Right atrium auricular region (tissue), 2 donors: ENCODE measurements at regions not wholly inside any gene's neighbourhood (a gene's known extent, or its start where the extent isn't known, plus 50 kb on each side); places are given as distances from the start of the nearest gene placed in this dataset.

Source experiments
- DNase-seq: peaks from one replicate; pipeline ENCODE4 v3.0.0-alpha.2; 2019; ENCODE audit warnings: low spot score
- H3K27ac ChIP-seq, 2 donors: fragments of 200-600 bp; sonication (generic); 1 replicate in 1 of 2; 2 replicates in 1 of 2; pipeline ENCODE4 v1.5.1; 2016 to 2019
- H3K27me3 ChIP-seq, 2 donors: fragments of 200-600 bp; sonication (generic); one replicate each; pipeline versions ENCODE4 v1.5.1 to v1.6.0; 2017 to 2019
- H3K36me3 ChIP-seq: fragments of 200-600 bp; sonication (generic); one replicate; pipeline ENCODE4 v1.5.1; 2016
- H3K4me1 ChIP-seq, 2 donors: fragments of 200-600 bp; sonication (generic); one replicate each; pipeline versions ENCODE4 v1.5.1 to v1.6.0; 2017 to 2019
- H3K4me3 ChIP-seq, 2 donors: fragments of 200-600 bp; sonication (generic); 1 replicate in 1 of 2; 2 replicates in 1 of 2; pipeline ENCODE4 v1.5.1; 2017 to 2019; ENCODE audit warnings: mild to moderate bottlenecking in 1 of 2, moderate library complexity in 1 of 2
- H3K9me3 ChIP-seq, 2 donors: fragments of 200-600 bp; sonication (generic); one replicate each; pipeline ENCODE4 v1.5.1; 2019
- CTCF ChIP-seq, 2 donors: fragments of 200-600 bp; sonication (generic); IDR thresholded peaks; one replicate each; pipeline ENCODE4 v1.5.1; 2019; ENCODE audit warnings: antibody characterized with exemption in 2 of 2

GRCh38 chr3:83251490-83251889 is 1490.0 kb upstream of the GBE1 start:
- TF ChIP-seq CTCF (IDR thresholded peaks at IDR 0.05), result no peak

DNA sequence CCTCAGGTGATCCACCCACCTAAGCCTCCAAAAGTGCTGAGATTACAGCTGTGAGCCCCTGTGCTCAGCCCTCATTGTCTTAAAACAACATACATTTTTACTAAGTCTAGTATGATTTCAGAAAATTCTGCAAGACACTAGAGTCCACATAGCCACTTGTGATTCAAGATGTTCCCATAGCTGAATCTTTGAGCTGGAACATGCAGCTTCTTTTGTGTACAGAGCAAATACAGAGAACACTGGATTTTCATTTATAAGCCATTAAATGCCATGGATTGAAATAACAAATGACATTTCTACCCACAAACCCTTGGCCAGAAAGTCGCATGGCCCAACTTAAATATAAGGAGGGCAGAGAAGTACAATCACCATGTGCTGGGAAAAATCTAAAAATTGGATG is 1489.2 kb upstream of the GBE1 start:
- Histone ChIP-seq H3K27me3 (no peaks in the 10 kb centered on the region), H3K27ac (no peak overlapping the region), H3K9me3 (peaks cover 4% of the 10 kb centered on the region in 2 donors), H3K4me3 (no peak overlapping the region), H3K36me3 (no peaks in the 10 kb centered on the region), H3K4me1 (no peaks in the 10 kb centered on the region)
- DNase-seq, result no peak
- no peak for TF ChIP-seq CTCF (IDR thresholded peaks at IDR 0.05)

More at GRCh38 chr3:83251490-83251889, 1490.0 kb upstream of the GBE1 start:
- Histone ChIP-seq H3K4me3 (no peak overlapping the region), H3K27ac (no peak overlapping the region), H3K36me3 (no peaks in the 10 kb centered on the region), H3K27me3 (no peaks in the 10 kb centered on the region), H3K4me1 (no peaks in the 10 kb centered on the region), H3K9me3 (peaks cover 4% of the 10 kb centered on the region in 2 donors)
- no peak for DNase-seq

- no peaks in the 10 kb centered on the region for H3K36me3 ChIP-seq
- peaks cover 0 to 9% of the 10 kb centered on the region in 2 donors for H3K9me3 ChIP-seq
- H3K27me3 ChIP-seq, result no peaks in the 10 kb centered on the region
- no peak for TF ChIP-seq CTCF (IDR thresholded peaks at IDR 0.05)
- no peak overlapping the region for H3K27ac ChIP-seq
- H3K4me1 ChIP-seq, result no peaks in the 10 kb centered on the region
- no peak for DNase-seq
- no peak overlapping the region for H3K4me3 ChIP-seq
These were observed 1487.0 kb upstream of the GBE1 start for GRCh38 chr3:83248454-83248853.

DNA sequence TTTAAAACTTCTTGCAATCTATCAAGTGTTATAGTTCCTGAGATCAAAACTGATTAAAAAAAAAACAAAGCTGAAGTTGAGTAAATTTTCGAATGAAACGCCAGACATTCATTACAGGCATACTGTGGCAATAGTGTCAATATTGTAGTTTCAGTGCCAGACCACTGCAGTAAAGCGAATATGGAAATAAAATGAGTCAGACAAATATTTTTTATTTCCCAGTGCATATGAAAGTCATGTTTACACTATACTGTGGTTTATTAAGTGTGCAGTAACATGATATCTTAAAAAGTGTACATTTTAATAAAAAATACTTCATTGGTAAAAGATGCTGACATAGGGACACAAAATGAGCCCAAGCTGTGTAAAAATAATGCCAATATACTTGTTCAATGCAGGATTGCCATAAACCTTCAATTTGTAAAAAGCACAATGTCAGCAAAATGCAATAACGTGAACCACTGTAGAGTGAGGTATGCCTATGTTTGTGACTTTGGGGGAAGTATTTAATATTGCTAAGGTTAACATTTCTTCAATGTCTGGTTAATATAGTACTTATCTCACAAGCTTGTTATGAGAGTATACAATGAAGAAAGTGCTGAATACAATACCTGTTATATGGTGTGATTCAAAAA is 1473.9 kb upstream of the GBE1 start:
- Histone ChIP-seq H3K4me1 (no peaks in the 10 kb centered on the region), H3K27me3 (no peaks in the 10 kb centered on the region), H3K4me3 (no peak overlapping the region), H3K9me3 (no peaks in the 10 kb centered on the region), H3K36me3 (no peaks in the 10 kb centered on the region), H3K27ac (no peak overlapping the region)
- no peak for TF ChIP-seq CTCF (IDR thresholded peaks at IDR 0.05)
- DNase-seq, result no peak

DNA sequence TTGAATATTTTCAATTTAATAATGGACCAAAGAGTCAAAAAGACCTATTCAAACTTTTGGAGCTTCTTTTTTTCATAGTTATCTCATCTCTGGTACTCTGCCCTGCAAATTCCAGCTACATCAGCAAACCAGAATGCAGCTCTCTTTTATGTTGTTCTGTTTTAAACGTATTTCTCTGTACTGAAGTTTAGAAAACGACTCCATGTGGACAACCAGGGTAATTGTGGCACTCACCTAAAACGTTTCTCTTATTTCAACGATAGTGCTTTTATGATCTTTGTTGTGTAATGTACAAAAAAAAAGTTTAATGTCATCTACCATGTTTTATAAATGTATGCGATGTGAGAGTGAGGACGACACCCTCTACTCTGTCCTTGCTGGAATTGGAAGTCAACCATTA is 1472.3 kb upstream of the GBE1 start:
- H3K4me1 ChIP-seq, result no peaks in the 10 kb centered on the region
- no peak overlapping the region for H3K27ac ChIP-seq
- DNase-seq, result no peak
- no peak overlapping the region for H3K4me3 ChIP-seq
- H3K27me3 ChIP-seq, result no peaks in the 10 kb centered on the region
- H3K9me3 ChIP-seq, result no peaks in the 10 kb centered on the region
- TF ChIP-seq CTCF (IDR thresholded peaks at IDR 0.05), result no peak
- no peaks in the 10 kb centered on the region for H3K36me3 ChIP-seq

GRCh38 chr3:83230841-83231240 is 1469.4 kb upstream of the GBE1 start:
- H3K36me3 ChIP-seq, result no peaks in the 10 kb centered on the region
- H3K4me1 ChIP-seq, result no peaks in the 10 kb centered on the region
- H3K9me3 ChIP-seq, result no peaks in the 10 kb centered on the region
- no peak overlapping the region for H3K4me3 ChIP-seq
- H3K27me3 ChIP-seq, result no peaks in the 10 kb centered on the region
- no peak for TF ChIP-seq CTCF (IDR thresholded peaks at IDR 0.05)
- DNase-seq, result no peak
- no peak overlapping the region for H3K27ac ChIP-seq
